CD14-positive monocyte (primary cell): ENCODE measurements at regions not wholly inside any gene's neighbourhood (a gene's known extent, or its start where the extent isn't known, plus 50 kb on each side); places are given as distances from the start of the nearest gene placed in this dataset.

Experiments used
- DNase-seq, 3 donors: peaks; one replicate each; pipeline ENCODE4 v3.0.0-alpha.2; 2011 to 2022
- H2AFZ ChIP-seq: 2 replicates; pipeline ENCODE4 v1.6.0; 2012; ENCODE audit warnings: mild to moderate bottlenecking, low read depth, low read length, inconsistent platforms; ENCODE audit not compliant: insufficient read depth, poor library complexity, severe bottlenecking
- H3K27ac ChIP-seq, 2 donors: 1 replicate in 1 of 2; 2 replicates in 1 of 2; pipeline ENCODE4 v1.5.1; 2012 to 2013; ENCODE audit warnings: low read length in 2 of 2, control low read depth in 1 of 2, inconsistent platforms in 1 of 2, low read depth in 1 of 2, mild to moderate bottlenecking in 1 of 2
- H3K27me3 ChIP-seq, 2 donors: one replicate each; pipeline versions ENCODE4 v1.6.0 to v1.6.1; 2011 to 2013; ENCODE audit warnings: low read length in 2 of 2; ENCODE audit not compliant: control insufficient read depth in 2 of 2, insufficient read depth in 2 of 2
- H3K36me3 ChIP-seq, 2 donors: replicated peaks in 1 of 2; 1 replicate in 1 of 2; 2 replicates in 1 of 2; pipeline versions ENCODE4 v1.5.1 to v1.6.1; 2012 to 2013; ENCODE audit warnings: low read length in 2 of 2, control low read depth in 1 of 2, inconsistent platforms in 1 of 2, mild to moderate bottlenecking in 1 of 2; ENCODE audit not compliant: insufficient read depth in 2 of 2, control insufficient read depth in 1 of 2
- H3K4me1 ChIP-seq, 2 donors: 1 replicate in 1 of 2; 2 replicates in 1 of 2; pipeline versions ENCODE4 v1.5.1 to v1.6.1; 2012 to 2013; ENCODE audit warnings: low read length in 2 of 2, control low read depth in 1 of 2, inconsistent platforms in 1 of 2, mild to moderate bottlenecking in 1 of 2, moderate library complexity in 1 of 2; ENCODE audit not compliant: insufficient read depth in 2 of 2, control insufficient read depth in 1 of 2
- H3K4me2 ChIP-seq: replicated peaks from 2 replicates; pipeline ENCODE3; 2012; ENCODE audit warnings: low read length, moderate library complexity, mild to moderate bottlenecking; ENCODE audit not compliant: poor library complexity, severe bottlenecking; ENCODE audit errors: extremely low read depth
- H3K4me3 ChIP-seq, 3 experiments: fragments of 200-600 bp in 1 of 3; sonication (generic) in 1 of 3; replicated peaks in 1 of 3; 1 replicate in 2 of 3; 2 replicates in 1 of 3; pipeline ENCODE4 v1.5.1; 2011 to 2013; ENCODE audit warnings: low read length in 3 of 3, mild to moderate bottlenecking in 3 of 3, control low read depth in 2 of 3, low read depth in 2 of 3, inconsistent platforms in 1 of 3, moderate library complexity in 1 of 3
- H3K79me2 ChIP-seq: 2 replicates; pipeline ENCODE4 v1.6.0; 2012; ENCODE audit warnings: mild to moderate bottlenecking, control low read depth, inconsistent platforms, low read length, moderate library complexity; ENCODE audit not compliant: insufficient read depth
- H3K9ac ChIP-seq: 2 replicates; pipeline ENCODE4 v1.6.0; 2017; ENCODE audit warnings: low read length, mild to moderate bottlenecking; ENCODE audit not compliant: insufficient read depth, poor library complexity, severe bottlenecking
- H3K9me3 ChIP-seq, 2 donors: replicated peaks in 1 of 2; 1 replicate in 1 of 2; 2 replicates in 1 of 2; pipeline versions ENCODE4 v1.5.1 to v1.6.1; 2012 to 2013; ENCODE audit warnings: low read length in 2 of 2, control low read depth in 1 of 2; ENCODE audit not compliant: control insufficient read depth in 1 of 2, insufficient read depth in 1 of 2
- H4K20me1 ChIP-seq: 2 replicates; pipeline ENCODE4 v1.6.0; 2012; ENCODE audit warnings: mild to moderate bottlenecking, low read length, control low read depth, moderate library complexity; ENCODE audit not compliant: insufficient read depth
- H3K27ac Mint-ChIP-seq, 7 donors: one replicate each; pipeline ENCODE4 v1.8.0; 2020; ENCODE audit warnings: mild to moderate bottlenecking in 7 of 7, mixed read lengths in 7 of 7, moderate library complexity in 6 of 7, inconsistent platforms in 2 of 7
- H3K27me3 Mint-ChIP-seq, 3 donors: one replicate each; pipeline ENCODE4 v1.8.0; 2021 to 2022; ENCODE audit warnings: low read depth in 3 of 3, mild to moderate bottlenecking in 3 of 3, mixed read lengths in 3 of 3, moderate library complexity in 3 of 3, inconsistent platforms in 1 of 3
- H3K36me3 Mint-ChIP-seq, 2 donors: one replicate each; pipeline ENCODE4 v1.8.0; 2020; ENCODE audit warnings: mixed read lengths in 2 of 2, inconsistent platforms in 1 of 2, mild to moderate bottlenecking in 1 of 2
- H3K4me1 Mint-ChIP-seq: one replicate; pipeline ENCODE4 v1.8.0; 2020; ENCODE audit warnings: mild to moderate bottlenecking, mixed read lengths
- H3K4me3 Mint-ChIP-seq, 2 donors: one replicate each; pipeline ENCODE4 v1.8.0; 2020; ENCODE audit warnings: mild to moderate bottlenecking in 2 of 2, mixed read lengths in 2 of 2, moderate library complexity in 1 of 2
- H3K9me3 Mint-ChIP-seq, 7 donors: one replicate each; pipeline ENCODE4 v1.8.0; 2020 to 2022; ENCODE audit warnings: mixed read lengths in 7 of 7, mild to moderate bottlenecking in 6 of 7, moderate library complexity in 6 of 7, inconsistent platforms in 2 of 7
- WGBS: methylation state at CpG from one replicate; pipeline ENCODE4 v1.1.5; 2013; ENCODE audit warnings: missing lambda C conversion rate; ENCODE audit not compliant: insufficient coverage; 5-methylcytosine and 5-hydroxymethylcytosine counted together
- intact Hi-C, 2 donors: fragments of 100-400 bp; cut with micrococcal nuclease; formaldehyde crosslinking; loops; one replicate each; pipeline versions ENCODE4 v1.15.0 to v1.15.1; 2023
- TF ChIP-seq, protein P1 (sequence below): fragments of 200-600 bp; IDR thresholded peaks from one replicate; pipeline ENCODE4 v1.8.0; 2022; ENCODE audit warnings: antibody characterized with exemption, mild to moderate bottlenecking

DNA sequence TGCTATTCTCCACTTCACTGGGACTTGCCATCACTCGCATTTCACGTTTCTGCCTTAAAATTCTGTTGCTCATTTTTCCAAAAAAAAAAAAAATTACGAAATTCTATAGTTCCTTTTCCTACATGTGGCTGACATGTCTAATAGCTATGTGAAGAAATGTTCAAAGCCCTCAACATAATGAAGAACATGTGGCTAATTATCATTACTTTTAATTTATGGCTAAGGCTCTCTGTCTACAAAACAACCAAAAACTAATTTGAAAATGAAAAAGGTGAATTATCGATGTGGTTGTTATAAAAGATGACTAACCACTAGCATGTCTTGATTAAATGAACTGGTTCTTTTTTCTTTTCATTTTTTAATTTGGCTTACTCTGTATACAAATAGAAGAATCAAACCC lies 940.0 kb downstream of the EFNB2 start:
- DNase-seq: no peak
- H3K36me3 Mint-ChIP-seq: no peaks in the 10 kb centered on the region
- TF ChIP-seq, protein P1, sequence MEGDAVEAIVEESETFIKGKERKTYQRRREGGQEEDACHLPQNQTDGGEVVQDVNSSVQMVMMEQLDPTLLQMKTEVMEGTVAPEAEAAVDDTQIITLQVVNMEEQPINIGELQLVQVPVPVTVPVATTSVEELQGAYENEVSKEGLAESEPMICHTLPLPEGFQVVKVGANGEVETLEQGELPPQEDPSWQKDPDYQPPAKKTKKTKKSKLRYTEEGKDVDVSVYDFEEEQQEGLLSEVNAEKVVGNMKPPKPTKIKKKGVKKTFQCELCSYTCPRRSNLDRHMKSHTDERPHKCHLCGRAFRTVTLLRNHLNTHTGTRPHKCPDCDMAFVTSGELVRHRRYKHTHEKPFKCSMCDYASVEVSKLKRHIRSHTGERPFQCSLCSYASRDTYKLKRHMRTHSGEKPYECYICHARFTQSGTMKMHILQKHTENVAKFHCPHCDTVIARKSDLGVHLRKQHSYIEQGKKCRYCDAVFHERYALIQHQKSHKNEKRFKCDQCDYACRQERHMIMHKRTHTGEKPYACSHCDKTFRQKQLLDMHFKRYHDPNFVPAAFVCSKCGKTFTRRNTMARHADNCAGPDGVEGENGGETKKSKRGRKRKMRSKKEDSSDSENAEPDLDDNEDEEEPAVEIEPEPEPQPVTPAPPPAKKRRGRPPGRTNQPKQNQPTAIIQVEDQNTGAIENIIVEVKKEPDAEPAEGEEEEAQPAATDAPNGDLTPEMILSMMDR: no peak
- H3K27me3 Mint-ChIP-seq: no peaks in the 10 kb centered on the region
- intact Hi-C loops: no loop called here
- H3K27ac ChIP-seq: no peak overlapping the region
- H3K9me3 Mint-ChIP-seq: peaks cover 2 to 16% (median 5%) of the 10 kb centered on the region in 7 donors
- no peak overlapping the region for H3K4me2 ChIP-seq
- no peaks in the 10 kb centered on the region for H3K4me1 Mint-ChIP-seq
- no peaks in the 10 kb centered on the region for H3K4me1 ChIP-seq
- H3K27ac Mint-ChIP-seq: no peak overlapping the region
- H3K4me3 Mint-ChIP-seq: no peak overlapping the region
- no peaks in the 10 kb centered on the region for H3K36me3 ChIP-seq
- H3K79me2 ChIP-seq: no peaks in the 10 kb centered on the region
- no peak overlapping the region for H2AFZ ChIP-seq
- H4K20me1 ChIP-seq: no peaks in the 10 kb centered on the region
- no peaks in the 10 kb centered on the region for H3K27me3 ChIP-seq
- no peak overlapping the region for H3K9ac ChIP-seq
- no peak overlapping the region for H3K4me3 ChIP-seq
- no CpG with 5 or more reads among the region's 4 CpGs for WGBS
- H3K9me3 ChIP-seq: peaks cover 22 to 24% of the 10 kb centered on the region in 2 donors

DNA sequence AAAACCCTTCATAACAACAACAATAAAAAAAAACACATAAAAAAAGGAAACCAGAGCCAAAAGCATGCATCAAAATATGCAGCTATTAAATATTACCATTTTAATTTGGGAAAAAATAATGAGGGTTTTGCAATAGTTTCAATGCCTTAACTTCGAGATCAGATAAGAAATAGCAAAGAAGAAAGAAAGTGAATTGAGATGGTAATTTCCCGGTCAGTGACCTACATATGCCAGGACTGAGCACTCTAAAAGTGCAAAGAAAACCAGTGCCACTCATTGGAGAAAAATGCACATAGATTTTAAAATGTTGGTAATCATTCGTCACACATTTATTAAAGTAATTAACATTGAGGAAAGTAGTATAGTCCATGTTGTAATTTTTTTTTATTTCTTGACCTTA lies 944.2 kb downstream of the EFNB2 start:
- Histone ChIP-seq H3K4me3 (no peak overlapping the region), H3K27ac (no peak overlapping the region), H4K20me1 (no peaks in the 10 kb centered on the region), H3K4me1 (no peaks in the 10 kb centered on the region), H3K9me3 (peaks cover 0 to 7% of the 10 kb centered on the region in 2 donors), H3K27me3 (no peaks in the 10 kb centered on the region), H2AFZ (no peak overlapping the region), H3K79me2 (no peaks in the 10 kb centered on the region), H3K36me3 (no peaks in the 10 kb centered on the region), H3K9ac (no peak overlapping the region), H3K4me2 (no peak overlapping the region)
- Mint-ChIP-seq H3K27me3 (no peaks in the 10 kb centered on the region), H3K9me3 (peaks cover 0 to 10% (median 3%) of the 10 kb centered on the region in 7 donors), H3K27ac (no peak overlapping the region), H3K36me3 (no peaks in the 10 kb centered on the region), H3K4me1 (no peaks in the 10 kb centered on the region), H3K4me3 (no peak overlapping the region)
- DNase-seq: no peak
- WGBS: 60% methylated on average over 1 of the region's 3 CpGs
- TF ChIP-seq, protein P1: no peak
- intact Hi-C loops: no loop called here
